ENCODE measurements at regions not wholly inside any gene's neighbourhood (a gene's known extent, or its start where the extent isn't known, plus 50 kb on each side); places are given as distances from the start of the nearest gene placed in this dataset.

DNA sequence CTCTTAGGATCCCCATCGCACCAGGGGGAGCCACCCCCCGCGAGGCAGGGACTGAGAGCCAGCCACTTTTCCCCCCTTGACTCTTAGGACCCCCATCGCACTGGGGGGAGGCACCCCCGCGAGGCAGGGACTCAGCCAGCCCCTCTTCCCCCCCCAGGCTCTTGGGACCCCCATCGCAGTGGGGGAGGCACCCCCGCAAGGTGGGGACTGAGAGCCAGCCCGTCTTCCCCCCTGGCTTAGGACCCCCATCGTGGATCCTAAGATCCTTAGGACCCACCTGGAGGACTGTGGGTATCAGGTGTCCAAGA lies 365.2 kb upstream of the SPRY2 start:
- TF ChIP-seq, protein P1, sequence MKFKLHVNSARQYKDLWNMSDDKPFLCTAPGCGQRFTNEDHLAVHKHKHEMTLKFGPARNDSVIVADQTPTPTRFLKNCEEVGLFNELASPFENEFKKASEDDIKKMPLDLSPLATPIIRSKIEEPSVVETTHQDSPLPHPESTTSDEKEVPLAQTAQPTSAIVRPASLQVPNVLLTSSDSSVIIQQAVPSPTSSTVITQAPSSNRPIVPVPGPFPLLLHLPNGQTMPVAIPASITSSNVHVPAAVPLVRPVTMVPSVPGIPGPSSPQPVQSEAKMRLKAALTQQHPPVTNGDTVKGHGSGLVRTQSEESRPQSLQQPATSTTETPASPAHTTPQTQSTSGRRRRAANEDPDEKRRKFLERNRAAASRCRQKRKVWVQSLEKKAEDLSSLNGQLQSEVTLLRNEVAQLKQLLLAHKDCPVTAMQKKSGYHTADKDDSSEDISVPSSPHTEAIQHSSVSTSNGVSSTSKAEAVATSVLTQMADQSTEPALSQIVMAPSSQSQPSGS (IDR thresholded peaks at IDR 0.05; ENCODE audit: low read length) = no peak
- no peak for TF ChIP-seq SIN3A (IDR thresholded peaks at IDR 0.05; ENCODE audit: low read depth, low read length)
- TF ChIP-seq CBX5 (IDR thresholded peaks at IDR 0.05; ENCODE audit: low read depth) = no peak
- TF ChIP-seq, protein P2, sequence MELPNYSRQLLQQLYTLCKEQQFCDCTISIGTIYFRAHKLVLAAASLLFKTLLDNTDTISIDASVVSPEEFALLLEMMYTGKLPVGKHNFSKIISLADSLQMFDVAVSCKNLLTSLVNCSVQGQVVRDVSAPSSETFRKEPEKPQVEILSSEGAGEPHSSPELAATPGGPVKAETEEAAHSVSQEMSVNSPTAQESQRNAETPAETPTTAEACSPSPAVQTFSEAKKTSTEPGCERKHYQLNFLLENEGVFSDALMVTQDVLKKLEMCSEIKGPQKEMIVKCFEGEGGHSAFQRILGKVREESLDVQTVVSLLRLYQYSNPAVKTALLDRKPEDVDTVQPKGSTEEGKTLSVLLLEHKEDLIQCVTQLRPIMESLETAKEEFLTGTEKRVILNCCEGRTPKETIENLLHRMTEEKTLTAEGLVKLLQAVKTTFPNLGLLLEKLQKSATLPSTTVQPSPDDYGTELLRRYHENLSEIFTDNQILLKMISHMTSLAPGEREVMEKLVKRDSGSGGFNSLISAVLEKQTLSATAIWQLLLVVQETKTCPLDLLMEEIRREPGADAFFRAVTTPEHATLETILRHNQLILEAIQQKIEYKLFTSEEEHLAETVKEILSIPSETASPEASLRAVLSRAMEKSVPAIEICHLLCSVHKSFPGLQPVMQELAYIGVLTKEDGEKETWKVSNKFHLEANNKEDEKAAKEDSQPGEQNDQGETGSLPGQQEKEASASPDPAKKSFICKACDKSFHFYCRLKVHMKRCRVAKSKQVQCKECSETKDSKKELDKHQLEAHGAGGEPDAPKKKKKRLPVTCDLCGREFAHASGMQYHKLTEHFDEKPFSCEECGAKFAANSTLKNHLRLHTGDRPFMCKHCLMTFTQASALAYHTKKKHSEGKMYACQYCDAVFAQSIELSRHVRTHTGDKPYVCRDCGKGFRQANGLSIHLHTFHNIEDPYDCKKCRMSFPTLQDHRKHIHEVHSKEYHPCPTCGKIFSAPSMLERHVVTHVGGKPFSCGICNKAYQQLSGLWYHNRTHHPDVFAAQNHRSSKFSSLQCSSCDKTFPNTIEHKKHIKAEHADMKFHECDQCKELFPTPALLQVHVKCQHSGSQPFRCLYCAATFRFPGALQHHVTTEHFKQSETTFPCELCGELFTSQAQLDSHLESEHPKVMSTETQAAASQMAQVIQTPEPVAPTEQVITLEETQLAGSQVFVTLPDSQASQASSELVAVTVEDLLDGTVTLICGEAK (IDR thresholded peaks at IDR 0.05; ENCODE audit: borderline replicate concordance) = no peak

All from GM12878 (cell line).